Skeletal muscle tissue (tissue), 3 donors: ENCODE measurements at regions not wholly inside any gene's neighbourhood (a gene's known extent, or its start where the extent isn't known, plus 50 kb on each side); places are given as distances from the start of the nearest gene placed in this dataset.

Experiments used
- H3K27ac ChIP-seq: one replicate; pipeline ENCODE4 v1.7.0; 2013; ENCODE audit warnings: mild to moderate bottlenecking, low read depth, low read length, inconsistent platforms
- H3K27me3 ChIP-seq, 3 donors: one replicate each; pipeline ENCODE4 v1.7.0; 2013; ENCODE audit warnings: low read length in 3 of 3; ENCODE audit not compliant: control insufficient read depth in 3 of 3, insufficient read depth in 3 of 3
- H3K36me3 ChIP-seq, 3 donors: one replicate each; pipeline ENCODE4 v1.7.0; 2013; ENCODE audit warnings: low read length in 3 of 3; ENCODE audit not compliant: control insufficient read depth in 3 of 3, insufficient read depth in 3 of 3
- H3K4me1 ChIP-seq, 3 donors: one replicate each; pipeline ENCODE4 v1.7.0; 2013; ENCODE audit warnings: low read length in 3 of 3, mild to moderate bottlenecking in 3 of 3; ENCODE audit not compliant: control insufficient read depth in 3 of 3, insufficient read depth in 3 of 3
- H3K4me3 ChIP-seq, 3 donors: one replicate each; pipeline ENCODE4 v1.7.0; 2013; ENCODE audit warnings: low read length in 3 of 3
- H3K9ac ChIP-seq, 3 donors: one replicate each; pipeline ENCODE4 v1.7.0; 2013; ENCODE audit warnings: low read length in 3 of 3, mild to moderate bottlenecking in 3 of 3, moderate library complexity in 2 of 3, low read depth in 1 of 3
- H3K9me3 ChIP-seq, 3 donors: one replicate each; pipeline ENCODE4 v1.7.0; 2013; ENCODE audit warnings: low read length in 3 of 3; ENCODE audit not compliant: control insufficient read depth in 3 of 3
- donor health status: Osteomylitis.

DNA sequence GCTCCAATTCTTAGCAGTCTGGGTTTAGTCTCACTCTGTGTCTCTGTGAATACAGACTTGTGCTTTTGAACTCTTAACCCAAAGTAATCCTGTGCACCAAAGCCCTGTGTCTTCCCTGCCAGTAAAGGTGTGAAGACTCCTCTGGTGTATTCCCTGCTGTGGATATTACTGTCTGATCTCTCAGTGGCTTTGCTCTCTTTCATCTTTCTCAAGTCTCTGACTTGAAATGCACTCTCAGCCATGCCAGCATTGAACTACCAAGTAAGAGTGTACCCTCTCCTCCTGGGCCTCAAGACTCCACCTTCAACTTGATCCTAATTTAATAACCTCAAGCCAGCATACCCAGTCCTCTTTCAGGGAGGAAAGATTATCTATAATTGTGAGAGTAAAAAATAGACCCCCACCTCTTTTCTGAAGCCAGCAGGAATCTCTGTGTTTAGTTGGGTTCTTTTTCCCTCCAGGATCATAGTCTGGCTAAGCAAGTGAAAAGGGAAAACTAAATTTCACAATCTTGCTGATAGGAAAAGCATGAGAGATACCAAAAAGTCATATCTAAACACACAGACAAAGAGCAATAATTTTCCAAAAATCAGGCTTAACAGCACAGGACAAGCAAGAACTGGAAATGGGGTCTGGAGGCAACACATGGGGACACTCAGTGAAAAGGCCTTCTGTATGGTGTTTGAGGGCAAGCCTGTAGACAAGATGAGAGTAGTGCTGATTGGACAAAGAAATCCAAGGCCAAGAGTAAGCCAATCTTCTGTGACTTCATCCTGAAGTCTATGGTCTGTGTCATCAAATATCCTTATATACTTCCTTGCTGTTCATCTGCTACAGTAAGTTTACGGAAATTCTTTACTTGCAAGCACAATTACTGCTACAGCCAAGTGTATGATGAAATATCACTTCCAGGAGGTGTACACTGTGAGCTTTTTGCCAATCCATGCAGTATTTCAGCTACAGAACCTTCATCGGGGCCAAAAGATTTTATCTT, 296.1 kb upstream of the TGFBR2 start:
- Histone ChIP-seq H3K9ac (no peak overlapping the region), H3K9me3 (no peaks in the 10 kb centered on the region), H3K36me3 (no peaks in the 10 kb centered on the region), H3K4me3 (no peak overlapping the region), H3K27me3 (no peaks in the 10 kb centered on the region), H3K27ac (no peak overlapping the region), H3K4me1 (peaks cover 0 to 2% (median 2%) of the 10 kb centered on the region in 3 donors)

DNA sequence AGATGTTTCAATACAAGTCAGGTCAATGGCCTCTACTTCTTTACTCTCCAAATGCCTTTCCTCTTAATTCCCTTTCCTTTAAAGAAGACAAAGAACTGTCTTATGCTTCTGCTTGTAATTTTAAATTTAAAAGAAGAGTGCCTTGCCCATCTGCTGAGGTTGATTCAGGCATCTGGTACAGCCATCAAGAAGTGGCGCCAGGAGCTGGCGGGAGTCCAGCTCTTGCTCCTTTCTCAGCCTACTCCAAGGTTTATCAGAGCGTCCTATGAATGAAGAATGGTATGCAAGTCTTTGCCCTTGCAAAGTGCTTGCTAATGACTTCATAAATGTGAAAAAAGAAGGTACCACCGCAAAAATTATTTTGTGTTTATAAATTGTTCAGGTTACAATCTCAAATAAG, 294.6 kb upstream of the TGFBR2 start:
- H3K4me3 ChIP-seq = no peak overlapping the region
- H3K9ac ChIP-seq = no peak overlapping the region
- no peak overlapping the region for H3K27ac ChIP-seq
- H3K9me3 ChIP-seq = peaks cover 0 to 4% (median 0%) of the 10 kb centered on the region in 3 donors
- no peaks in the 10 kb centered on the region for H3K27me3 ChIP-seq
- H3K4me1 ChIP-seq = peaks cover 0 to 2% (median 2%) of the 10 kb centered on the region in 3 donors
- no peaks in the 10 kb centered on the region for H3K36me3 ChIP-seq

DNA sequence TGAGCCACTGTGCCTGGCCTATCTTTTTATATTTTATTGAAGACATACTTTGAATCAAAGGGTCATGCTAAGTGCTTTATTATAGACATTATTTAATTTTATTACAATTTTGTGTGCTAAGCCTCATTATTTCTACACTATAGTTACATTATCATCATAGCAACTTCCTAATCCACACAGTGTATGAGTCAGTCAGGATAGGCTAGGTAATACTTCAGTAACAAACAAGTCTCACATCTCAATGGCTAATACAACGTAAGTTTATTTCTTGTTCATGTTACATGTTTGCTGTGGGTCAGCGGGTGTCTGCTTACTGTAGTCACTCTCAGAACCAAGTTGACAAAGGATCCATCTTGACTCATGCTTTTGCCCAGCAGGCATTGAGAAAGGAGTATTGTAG, 292.6 kb upstream of the TGFBR2 start:
- no peak overlapping the region for H3K4me3 ChIP-seq
- H3K9ac ChIP-seq = no peak overlapping the region
- no peaks in the 10 kb centered on the region for H3K36me3 ChIP-seq
- H3K27ac ChIP-seq = no peak overlapping the region
- H3K9me3 ChIP-seq = peaks cover 0 to 7% (median 2%) of the 10 kb centered on the region in 3 donors
- no peaks in the 10 kb centered on the region for H3K4me1 ChIP-seq
- no peaks in the 10 kb centered on the region for H3K27me3 ChIP-seq

GRCh38 chr3:30314757-30315325, 291.6 kb upstream of the TGFBR2 start:
- Histone ChIP-seq H3K36me3 (no peaks in the 10 kb centered on the region), H3K9me3 (peaks cover 0 to 7% (median 2%) of the 10 kb centered on the region in 3 donors), H3K27ac (no peak overlapping the region), H3K9ac (no peak overlapping the region), H3K4me3 (no peak overlapping the region), H3K27me3 (no peaks in the 10 kb centered on the region), H3K4me1 (no peaks in the 10 kb centered on the region)

DNA sequence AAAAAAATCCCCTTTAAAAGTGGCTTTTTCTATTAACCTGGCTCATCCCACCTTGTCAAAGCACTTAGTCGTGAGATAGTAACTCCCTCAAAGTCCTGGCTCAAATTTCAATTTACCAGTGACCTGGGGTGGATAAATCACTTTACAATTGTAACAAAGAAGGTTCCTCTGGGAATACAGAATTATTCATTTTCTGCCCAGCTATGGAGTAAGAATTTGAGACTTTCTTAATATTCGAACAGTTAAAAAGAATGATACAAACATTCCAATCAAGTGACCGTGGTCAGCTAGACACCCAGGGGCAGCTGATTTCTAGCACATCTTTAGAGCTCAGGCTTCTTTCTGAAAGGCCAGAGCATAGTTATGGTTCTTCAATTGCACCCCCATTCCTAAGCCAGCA, 291.0 kb upstream of the TGFBR2 start:
- Histone ChIP-seq H3K9ac (no peak overlapping the region), H3K27ac (no peak overlapping the region), H3K9me3 (peaks cover 0 to 7% (median 2%) of the 10 kb centered on the region in 3 donors), H3K4me1 (no peaks in the 10 kb centered on the region), H3K4me3 (no peak overlapping the region), H3K27me3 (no peaks in the 10 kb centered on the region), H3K36me3 (no peaks in the 10 kb centered on the region)

- H3K27me3 ChIP-seq = no peaks in the 10 kb centered on the region
- H3K36me3 ChIP-seq = no peaks in the 10 kb centered on the region
- no peak overlapping the region for H3K27ac ChIP-seq
- no peak overlapping the region for H3K9ac ChIP-seq
- H3K4me3 ChIP-seq = no peak overlapping the region
- peaks cover 0 to 7% (median 2%) of the 10 kb centered on the region in 3 donors for H3K9me3 ChIP-seq
- H3K4me1 ChIP-seq = no peaks in the 10 kb centered on the region
Measured at GRCh38 chr3:30317561-30317960, 288.8 kb upstream of the TGFBR2 start.

- no peak overlapping the region for H3K27ac ChIP-seq
- no peak overlapping the region for H3K4me3 ChIP-seq
- H3K9ac ChIP-seq = no peak overlapping the region
- no peaks in the 10 kb centered on the region for H3K36me3 ChIP-seq
- H3K9me3 ChIP-seq = peaks cover 0 to 7% (median 2%) of the 10 kb centered on the region in 3 donors
- no peaks in the 10 kb centered on the region for H3K27me3 ChIP-seq
- H3K4me1 ChIP-seq = no peaks in the 10 kb centered on the region
Measured at GRCh38 chr3:30318110-30318509, 288.3 kb upstream of the TGFBR2 start.

DNA sequence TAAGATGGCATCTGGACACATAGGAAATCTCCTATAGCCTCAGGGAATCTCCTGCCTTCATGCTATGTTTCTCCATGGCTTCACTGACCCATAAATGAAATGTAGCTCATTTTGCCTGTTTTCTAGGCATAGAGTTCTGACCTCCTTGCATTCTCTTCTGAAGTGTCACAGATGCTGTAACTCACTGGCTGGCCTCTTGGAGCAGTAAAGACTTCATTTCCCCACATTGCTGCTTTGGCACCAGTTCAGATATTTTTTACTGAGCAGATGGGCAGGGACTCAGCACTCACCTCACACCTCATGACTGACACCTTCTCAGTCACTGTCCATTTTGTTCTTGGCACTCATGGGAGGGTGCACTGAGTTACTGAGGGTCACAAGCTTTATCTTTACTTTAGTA, 286.7 kb upstream of the TGFBR2 start:
- no peak overlapping the region for H3K4me3 ChIP-seq
- H3K9ac ChIP-seq = no peak overlapping the region
- H3K36me3 ChIP-seq = no peaks in the 10 kb centered on the region
- H3K9me3 ChIP-seq = peaks cover 0 to 7% (median 2%) of the 10 kb centered on the region in 3 donors
- H3K27me3 ChIP-seq = no peaks in the 10 kb centered on the region
- H3K27ac ChIP-seq = no peak overlapping the region
- H3K4me1 ChIP-seq = no peaks in the 10 kb centered on the region

DNA sequence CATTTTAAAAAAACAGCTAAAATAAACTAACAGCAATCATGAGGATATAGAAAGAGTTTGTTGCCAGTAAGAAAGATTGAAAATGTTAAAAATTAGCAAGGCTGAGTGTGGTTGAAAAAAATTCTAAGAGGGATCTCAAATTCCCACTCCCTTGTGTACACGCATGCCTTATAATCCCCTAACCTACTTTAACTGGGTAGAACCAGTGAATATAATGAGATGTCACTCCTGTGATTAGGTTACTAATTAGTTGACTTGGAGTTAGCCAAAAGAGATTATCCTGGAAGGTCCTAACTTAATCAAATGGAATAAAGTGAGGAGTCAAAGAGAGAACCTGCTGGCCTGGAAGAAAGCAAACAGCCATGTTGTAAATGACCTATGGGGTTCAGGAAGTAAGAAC, 286.0 kb upstream of the TGFBR2 start:
- H3K36me3 ChIP-seq = no peaks in the 10 kb centered on the region
- H3K9ac ChIP-seq = no peak overlapping the region
- H3K4me3 ChIP-seq = no peak overlapping the region
- H3K27ac ChIP-seq = no peak overlapping the region
- no peaks in the 10 kb centered on the region for H3K27me3 ChIP-seq
- H3K4me1 ChIP-seq = no peaks in the 10 kb centered on the region
- peaks cover 0 to 7% (median 2%) of the 10 kb centered on the region in 3 donors for H3K9me3 ChIP-seq

DNA sequence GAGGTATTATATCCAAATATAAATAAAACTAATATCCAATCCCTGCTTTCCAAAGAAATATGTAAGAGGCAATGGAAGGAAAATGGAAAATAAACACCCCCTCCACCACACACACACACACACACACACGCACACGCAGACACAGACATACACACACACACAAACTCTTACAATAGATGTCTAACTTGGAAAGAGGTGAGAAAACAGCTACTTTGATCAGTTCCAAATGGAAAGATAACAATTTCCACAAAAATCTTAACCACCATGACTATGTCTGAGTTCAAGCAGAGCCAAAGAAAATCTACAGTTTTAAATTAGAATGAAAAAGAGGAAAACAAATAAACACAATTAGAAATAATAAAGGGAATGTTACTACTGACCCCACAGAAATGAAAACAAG, 285.3 kb upstream of the TGFBR2 start:
- Histone ChIP-seq H3K27me3 (no peaks in the 10 kb centered on the region), H3K4me3 (no peak overlapping the region), H3K4me1 (no peaks in the 10 kb centered on the region), H3K36me3 (no peaks in the 10 kb centered on the region), H3K27ac (no peak overlapping the region), H3K9ac (no peak overlapping the region), H3K9me3 (peaks cover 0 to 4% (median 2%) of the 10 kb centered on the region in 3 donors)
